NCI-H2227 (cell line): ENCODE measurements at regions not wholly inside any gene's neighbourhood (a gene's known extent, or its start where the extent isn't known, plus 50 kb on each side); places are given as distances from the start of the nearest gene placed in this dataset.
"Not testable (repeated sequence)": the region's sequence is repeated elsewhere in the genome, so short reads cannot be mapped to it uniquely, and the experiment has no call there.

ENCODE experiments used
- DNase-seq: peaks from one replicate; lab custom pipeline; 2025; ENCODE audit not compliant: unreplicated experiment; lab: John Stamatoyannopoulos, UW

DNA sequence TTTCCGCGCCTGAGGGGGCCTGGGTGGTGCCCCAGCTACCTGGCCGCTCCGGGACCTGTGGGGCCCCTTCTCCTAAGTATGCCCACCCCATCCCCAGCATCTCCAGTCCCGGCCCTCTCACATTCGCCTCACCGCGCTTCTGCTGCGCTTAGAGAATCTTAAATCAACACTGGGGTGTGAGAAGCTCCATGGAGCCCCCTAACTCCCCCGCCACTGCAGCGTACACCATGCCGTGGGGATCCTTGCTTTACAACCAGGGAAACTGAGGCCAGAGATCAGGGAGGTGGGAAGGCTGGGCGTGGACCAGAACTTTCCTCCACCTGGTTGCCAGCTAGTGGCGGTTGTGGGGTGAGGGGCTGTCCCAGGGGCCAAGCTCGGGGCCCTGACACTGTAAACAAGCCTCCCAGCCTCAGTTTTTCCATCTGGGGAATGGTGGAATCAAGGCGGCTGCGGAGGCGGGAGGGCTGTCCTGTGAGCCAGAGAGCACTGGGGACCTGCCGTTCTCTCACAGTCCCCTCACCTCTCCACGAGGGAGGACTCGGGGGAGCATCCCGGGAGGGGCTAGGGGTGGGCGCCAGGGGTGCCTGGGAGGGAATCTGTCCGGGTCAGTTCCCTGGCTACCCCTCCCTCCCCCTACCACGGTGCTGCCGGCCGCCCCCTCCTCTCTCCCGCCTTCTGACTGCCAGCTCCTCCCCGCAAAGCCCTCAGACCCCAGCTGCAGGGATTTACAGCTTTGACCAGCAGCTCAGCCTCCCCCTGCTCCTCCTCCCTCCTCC, 161.2 kb downstream of the C9orf50 start:
- DNase-seq = no peak

DNA sequence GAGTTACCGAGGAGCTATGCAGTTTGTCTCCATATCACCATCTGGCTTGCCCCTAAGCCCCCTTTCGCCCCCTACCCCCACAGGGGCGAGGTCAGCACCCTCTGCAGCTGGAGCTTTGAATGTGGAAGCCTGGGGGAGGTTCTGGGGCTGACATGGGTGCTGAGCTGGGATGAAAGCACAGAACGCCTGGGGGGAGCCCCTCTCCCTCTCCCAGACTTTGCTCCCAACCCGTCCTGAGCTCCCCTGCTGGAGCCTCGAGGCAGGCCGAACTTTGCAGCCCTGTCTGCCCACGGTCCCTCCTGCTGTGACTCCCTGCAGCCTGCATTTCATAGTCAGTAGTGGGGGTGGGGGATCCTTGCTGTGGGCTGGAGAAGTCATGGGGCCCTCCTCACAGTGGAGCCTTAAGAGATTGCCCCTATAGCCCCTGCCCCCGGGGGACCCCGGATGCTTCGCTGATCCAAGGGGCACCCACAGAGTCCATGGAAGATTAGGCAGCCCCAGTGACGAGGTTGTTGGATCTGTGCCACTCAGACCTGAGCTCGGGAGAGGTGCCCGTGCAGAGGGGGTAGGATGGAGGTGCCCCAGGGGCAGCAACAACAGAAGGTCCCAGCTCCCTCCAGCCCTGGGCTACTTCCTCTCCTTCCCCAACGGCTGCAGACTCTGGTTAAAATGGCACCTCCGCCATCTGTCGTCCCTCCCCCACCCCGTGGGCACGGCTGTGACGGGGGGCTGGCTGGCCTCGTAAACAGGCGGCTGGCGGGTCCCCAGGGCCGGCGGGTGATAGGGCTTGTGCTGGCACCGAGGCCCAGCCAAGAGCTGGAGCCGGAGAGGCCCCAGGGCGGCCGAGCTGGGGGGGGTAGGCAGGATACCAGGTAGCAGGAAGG, 162.0 kb downstream of the C9orf50 start:
- peak; percentile 20 for DNase-seq

DNA sequence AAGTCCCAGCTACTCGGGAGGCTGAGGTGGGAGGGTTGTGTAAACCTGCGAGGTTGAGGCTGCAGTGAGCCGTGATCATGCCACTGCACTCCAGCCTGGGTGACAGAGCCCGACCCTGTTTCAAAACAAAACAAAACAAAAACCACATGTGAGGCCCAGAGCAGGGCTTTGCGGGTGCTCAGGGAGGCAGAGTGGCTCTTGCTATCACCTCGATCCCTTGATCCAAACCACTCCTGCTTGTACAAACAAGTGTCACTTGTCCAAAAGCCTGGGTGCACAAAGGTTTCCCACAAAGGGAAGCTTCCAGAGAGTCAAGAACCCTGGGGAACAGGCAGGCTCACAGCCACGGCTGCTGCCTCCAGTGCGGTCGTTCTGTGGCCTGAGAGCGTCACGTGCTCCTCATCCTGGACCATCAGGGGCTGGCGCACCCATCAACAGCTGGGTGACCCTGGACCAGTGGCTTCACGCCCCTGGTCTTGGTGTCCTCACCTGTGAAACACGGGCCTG, 162.7 kb downstream of the C9orf50 start:
- DNase-seq = no peak

DNA sequence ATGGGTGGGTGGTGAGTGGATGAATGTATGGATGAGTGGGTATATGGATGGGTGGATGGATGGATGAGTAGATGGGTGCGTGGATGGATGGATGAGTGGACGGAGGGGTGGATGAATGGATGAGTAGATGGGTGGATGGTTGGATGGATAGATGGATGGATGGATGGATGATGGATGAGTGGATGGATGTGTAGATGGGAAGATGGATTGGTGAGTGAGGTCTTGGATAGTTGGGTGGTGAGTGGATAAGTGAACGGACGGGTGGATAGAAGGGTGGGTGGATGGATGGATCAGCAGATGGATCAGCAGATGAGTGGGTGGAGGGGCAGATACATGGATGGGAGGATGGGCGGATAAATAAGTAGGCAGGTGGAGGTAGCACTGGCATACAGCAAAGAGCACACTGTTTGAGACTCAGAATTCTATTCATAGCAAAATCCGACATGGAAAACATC, 163.5 kb downstream of the C9orf50 start:
- no peak for DNase-seq

DNA sequence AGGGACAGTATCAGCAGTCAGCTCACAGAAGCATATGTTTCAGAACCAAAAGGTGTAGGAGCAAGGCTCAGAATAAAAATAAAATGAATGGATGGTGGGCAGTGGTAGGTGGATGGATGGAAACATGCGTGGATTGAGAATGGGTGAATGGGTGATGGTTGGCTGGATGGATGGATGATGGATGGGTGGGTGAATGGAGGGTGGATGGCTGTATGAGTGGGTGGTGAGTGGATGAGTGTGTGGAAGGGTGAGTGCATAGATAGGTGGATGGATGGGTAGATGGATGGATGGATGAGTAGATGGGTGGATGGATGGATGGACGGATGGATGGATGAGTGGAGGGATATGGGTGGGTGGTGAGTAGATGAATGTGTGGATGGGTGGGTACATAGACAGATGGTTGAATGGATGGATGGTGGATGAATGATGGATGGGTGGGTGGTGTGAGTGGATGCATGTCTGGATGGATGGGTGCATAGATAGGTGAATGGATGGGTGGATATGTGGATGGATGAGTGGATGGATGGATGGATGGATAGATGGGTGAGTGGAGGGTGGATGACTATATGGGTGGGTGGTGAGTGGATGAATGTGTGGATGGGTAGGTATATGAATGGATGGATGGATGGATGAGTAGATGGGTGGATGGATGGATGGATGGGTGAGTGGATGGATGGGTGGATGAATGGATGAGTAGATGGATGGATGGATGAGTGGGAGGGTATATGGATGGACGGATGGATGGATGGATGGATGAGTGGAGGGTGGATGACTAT, 164.2 kb downstream of the C9orf50 start:
- DNase-seq = no peak

DNA sequence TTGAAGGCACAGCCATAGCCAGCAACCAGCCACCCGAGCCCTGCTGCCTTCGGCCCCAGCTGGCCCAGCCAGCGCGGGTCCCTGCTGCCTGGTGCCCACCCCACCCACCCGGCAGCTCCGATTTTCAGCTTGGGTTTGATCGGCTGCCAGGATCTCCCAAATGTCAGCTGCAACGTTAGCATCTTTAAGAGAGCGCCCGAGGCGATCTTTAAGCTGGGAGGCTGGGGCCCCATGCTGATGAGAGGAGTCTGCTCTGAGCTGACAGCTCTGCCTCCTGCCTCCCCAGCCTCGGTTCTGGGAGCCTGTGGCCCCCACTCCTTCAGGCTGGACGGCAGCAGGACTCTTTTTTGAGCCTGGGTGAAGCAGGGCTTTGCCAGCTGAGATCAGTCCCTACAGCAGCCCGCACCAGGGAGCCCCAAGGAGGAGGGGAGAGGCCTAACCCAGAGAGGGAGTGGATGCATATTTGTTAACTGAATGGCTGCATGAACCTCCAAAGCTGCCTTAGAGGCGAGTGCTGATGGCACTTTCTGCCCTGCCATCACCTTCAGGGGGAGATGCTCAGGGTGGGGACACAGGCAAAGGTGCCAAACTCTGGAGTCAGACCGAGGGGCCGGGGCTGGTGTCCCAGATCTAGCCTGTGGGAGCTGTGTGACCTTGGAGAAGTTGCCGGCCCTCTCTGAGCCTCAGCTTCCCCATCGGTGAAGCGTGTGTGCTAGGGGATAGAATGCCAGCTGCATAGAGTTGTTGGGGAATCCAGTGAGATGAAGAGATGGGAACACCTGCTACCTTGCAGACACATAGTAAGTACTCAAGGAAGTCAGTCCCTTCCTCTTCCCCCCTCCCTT, 165.5 kb downstream of the C9orf50 start:
- no peak for DNase-seq

DNA sequence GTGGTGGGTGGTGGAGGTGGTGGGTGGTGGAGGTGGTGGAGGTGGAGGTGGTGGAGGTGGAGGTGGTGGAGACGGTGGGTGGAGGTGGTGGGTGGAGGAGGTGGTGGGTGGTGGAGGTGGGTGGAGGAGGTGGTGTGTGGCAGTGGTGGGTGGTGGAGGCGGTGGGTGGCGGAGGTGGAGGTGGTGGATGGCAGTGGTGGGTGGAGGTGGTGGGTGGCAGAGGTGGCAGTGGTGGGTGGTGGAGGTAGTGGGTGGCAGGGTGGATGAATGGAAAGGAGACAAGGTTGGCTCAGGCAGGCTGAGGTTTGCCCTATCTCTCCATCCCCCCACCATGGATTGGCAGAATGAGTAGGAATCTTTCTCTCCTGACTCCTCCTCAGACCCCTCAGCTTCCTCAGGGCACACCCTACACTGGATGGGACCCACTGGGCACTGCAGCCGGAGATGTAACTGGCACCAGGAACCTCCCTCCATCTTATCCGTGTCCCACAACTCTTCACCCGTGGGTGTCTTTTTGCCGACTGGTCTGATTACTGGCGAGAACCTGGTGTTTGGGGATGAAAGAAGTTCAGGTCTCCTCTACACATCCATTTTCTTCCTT, 166.3 kb downstream of the C9orf50 start:
- no peak for DNase-seq

DNA sequence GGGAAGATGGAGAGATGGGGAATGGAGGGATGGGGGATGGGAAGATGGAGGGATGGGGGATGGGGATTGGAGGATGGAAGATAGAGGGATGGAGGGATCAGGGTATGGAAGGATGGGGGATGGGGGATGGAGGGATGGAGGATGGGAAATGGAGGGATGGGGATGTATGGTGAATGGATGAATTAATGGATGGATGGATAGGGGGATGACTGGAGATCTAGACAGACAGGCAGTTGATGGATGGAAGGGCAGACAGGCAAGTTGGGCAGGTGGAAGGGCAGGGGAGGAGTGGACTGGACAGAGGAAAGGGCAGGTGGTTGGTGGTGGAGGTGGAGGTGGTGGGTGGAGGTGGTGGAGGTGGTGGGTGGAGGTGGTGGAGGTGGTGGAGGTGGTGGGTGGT, 167.2 kb downstream of the C9orf50 start:
- no peak for DNase-seq

DNA sequence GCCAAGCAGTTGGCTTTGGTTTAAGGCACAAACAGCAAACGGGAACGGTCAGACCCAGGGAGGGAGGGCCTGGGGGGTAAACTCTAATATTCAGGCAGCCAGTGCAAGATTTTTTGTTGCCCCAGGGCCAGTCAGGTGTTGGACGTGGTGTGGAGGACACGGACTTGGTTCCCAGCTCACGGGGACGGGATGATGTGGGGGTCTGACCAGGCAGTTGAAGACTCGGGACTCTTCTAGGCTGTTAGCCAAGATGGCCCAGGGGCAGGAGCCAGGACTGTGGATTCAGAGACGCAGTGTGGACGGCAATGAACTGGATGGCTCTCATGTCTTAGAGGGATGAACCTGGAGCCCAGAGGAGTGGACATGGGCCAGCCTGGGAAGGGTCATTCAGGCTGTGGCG, 169.2 kb downstream of the C9orf50 start:
- DNase-seq = no peak

DNA sequence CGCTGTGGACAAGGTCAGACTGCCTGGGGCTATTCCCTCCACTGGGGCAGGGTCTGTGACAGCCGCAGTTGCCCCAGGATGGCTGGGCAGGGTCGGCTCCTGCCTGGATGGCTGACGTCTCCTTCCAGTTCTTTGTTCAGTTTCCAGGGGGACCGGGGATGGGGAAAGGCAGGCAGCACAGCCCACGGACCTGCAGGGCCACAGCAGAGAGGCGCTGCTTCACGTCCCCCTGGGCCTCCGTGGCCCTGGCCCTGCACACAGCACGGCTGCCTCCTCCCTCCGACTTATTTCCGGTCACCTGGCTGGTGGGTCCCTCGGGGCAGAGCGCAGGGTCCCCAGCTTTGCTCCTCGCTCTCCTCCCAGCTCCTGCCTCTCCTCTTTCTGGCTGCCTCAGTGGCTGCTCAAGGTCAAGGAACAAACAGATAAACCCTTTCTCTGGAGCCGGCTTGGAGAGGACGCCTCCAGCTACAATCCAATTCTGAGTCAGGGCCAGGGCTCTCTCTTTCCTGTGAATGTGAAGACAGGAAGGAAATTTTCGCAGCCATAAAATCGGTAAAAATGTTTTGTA, 169.7 kb downstream of the C9orf50 start:
- no peak for DNase-seq

DNA sequence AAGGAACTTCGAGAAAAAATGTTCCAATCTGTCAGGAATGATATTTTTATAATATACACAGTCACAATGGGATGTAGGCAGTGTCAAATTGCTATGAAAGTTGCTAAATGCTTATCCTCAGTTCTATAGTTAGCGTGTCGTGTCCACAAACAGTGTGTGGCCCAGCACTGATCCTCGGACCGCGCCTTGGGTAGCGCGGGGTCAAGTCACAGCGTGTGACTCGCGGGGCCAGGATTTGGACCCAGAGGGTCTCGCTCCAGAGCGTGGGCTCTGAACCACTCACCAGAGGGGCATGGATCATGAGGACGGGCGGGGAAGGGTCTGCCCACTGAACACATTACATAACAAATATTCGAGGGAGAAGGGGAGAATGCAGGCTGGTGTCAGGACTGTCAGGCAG, 171.8 kb downstream of the C9orf50 start:
- no peak for DNase-seq

DNA sequence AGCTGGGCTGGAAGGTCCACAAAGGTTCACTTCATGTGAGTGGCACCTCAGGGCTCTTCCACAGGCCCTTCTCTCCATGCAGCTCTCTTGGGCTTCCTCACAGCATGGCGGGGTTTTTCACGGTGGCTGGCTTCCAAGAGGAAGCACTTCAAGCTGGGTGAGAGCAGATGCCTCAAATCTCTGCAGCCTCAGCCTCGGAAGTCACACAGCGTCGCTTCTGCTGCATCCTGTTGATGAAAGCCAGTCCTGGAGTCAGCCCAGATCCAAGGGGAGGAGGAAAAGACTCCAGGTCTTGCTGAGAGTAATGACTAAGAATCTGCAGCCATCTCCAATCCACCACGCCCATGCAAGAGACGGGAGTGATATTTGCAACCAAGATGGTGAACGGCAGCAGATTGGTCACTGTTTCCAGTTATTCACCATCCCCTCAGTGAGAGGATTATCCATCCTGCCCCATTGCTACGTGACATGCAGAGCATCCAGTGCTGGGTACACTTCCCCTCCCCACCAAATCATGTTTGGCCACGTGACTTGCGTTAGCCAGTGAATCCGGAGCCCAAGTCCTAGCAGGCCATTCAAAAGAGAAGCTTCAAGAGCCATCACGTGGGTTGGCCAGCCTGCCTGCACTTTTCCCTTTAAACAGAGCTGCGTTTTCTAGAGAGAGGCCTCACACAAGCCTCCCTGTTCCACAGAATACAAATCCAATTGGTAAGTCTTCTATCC, 173.9 kb downstream of the C9orf50 start:
- DNase-seq = no peak

DNA sequence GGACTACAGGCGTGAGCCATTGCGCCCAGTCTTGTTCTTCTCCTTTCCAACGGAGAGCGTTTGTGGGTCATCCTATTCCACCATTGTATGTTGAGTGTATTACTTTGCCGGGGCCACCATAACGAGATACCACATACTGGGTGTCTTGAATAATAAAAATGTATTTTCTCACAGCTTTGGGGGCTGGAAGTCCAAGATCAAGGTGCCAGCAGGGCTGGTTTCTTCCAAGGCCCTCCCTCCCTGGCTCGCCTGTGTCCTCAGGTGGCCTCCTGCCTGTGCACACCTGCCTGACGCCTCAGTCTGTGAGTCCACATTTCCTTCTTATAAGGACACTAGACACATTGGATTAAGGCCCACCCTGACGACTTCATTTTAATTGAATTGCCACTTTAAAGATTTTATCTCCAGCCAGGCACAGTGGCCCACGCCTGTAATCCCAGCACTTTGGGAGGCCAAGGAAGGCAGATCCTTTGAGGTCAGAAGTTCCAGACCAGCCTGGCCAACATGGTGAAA, 175.1 kb downstream of the C9orf50 start:
- DNase-seq = no peak

DNA sequence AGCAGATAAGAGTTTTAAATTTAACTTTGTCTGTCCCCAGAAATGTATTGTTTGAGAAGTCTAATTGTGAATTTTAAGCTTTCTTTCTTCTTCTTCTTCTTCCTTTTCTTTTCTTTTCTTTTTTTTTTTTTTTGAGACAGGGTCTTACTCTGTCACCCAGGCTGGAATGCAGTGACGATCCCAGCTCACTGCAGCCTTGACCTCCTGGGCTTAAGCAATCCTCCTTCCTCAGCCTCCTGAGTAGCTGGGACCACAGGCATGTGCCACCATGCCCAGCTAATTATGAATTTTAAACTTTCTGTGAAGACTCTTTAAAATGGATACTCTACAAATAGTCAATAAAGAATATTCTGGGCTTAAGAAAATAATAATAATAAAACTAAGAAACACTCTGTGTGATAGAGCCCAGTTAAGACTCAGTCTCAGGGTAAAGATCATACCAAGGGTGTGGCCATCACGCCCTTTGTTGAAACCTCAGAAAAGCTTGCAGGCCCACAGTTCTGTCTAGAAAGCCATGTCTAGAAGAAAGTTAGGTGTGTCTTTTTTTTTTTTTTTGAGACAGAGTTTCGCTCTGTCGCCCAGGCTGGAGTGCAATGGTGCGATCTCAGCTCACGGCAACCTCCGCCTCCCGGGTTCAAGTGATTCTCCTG, 177.3 kb downstream of the C9orf50 start:
- not testable (repeated sequence) for DNase-seq

DNA sequence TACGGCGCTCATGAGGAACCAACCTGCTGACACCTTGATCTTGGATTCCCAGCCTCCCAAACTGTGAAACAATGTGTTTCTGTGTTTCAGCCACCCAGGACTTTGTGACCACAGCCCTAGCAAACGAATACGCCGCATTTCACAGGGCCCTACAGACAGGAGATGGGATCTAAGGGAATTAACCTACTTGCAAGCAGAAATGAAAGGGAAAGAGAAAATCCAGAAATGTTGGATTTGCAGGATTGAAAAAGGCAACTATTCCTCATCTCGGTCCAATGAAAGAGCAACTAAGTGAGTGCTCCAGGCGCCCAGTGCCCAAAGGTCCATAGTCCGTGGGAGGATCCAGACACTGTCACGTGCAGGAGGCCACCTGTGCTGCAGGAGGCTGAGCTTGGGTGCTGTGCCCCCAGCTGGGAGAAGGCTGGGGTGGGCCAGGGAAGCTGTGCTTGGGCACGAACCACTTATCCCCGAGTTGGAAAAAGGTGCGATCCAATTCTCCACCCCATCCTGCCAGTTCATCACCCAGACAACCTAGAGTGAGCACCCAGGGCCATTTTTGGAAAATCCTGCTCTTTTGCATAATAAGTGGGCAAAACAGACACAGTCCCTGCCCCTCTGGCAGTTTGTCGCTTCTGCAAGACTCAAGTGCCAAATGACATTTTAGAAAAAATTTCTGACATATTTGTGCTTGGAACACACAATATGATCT, 177.9 kb downstream of the C9orf50 start:
- no peak for DNase-seq

DNA sequence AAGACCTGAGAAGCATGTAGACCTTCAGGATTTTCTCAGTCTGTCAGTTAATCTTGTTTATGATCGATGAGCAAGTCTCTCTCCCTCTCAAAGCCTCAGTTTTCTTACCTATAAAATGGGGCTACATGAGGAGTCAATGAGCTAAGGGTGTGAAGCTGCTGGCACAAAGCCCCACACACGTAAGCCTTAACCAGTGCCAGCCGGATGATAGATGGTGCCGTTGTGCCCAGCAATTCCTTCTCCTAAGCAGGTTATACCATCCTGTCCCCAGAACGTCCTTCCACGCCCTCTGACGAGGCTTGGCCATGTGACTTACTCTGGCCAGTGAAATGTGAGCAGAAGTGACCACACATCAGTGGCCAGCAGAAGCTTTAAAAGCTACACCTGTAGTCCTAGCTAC, 179.0 kb downstream of the C9orf50 start:
- no peak for DNase-seq

DNA sequence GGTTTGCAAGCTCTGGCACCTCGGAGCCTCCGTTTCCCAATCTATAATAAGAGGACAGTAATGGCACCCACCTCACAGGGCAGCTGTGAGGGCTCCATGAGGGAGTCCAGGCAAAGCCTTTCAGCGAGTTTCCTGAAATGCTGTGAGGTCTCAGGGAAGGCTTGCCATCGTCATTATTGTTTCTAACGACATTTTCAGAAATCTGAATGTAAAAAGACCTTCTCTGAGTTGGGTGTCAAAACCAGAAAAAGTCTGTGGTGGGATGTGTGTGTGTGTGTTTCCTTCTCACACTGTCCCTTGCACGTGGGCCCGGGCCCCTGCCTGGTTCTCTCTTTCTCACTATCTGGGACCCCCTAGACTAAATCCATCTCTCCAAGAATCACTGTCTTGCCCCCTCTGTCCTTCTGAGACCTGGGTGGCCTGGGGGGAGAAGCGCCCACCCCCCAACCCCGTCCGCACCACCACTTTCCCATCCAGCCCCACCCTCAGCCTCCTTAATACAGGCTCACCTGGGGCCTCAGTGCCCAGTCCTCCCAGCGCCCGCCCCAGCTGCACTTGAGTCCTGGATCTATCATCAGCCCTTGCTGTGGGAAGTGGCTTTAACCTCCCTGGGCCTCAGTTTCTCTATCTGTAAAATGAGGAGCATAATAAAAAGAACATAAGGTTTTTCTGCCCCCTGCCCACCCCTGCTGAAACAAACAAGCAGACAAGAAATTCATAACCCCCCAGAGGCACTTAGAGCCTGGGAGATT, 180.3 kb downstream of the C9orf50 start:
- no peak for DNase-seq
